ENCODE measurements at regions not wholly inside any gene's neighbourhood (a gene's known extent, or its start where the extent isn't known, plus 50 kb on each side); places are given as distances from the start of the nearest gene placed in this dataset.

GRCh38 chr2:195214072-195214471 is 443.0 kb upstream of the SLC39A10 start:
- 86% methylated on average over 4 of the region's 5 CpGs for WGBS (ENCODE audit: insufficient coverage)
- no peaks in the 10 kb centered on the region for H3K79me2 ChIP-seq (ENCODE audit: insufficient read depth, low read length)
- H3K9me3 ChIP-seq (replicated peaks in 1 of 2; ENCODE audit: control insufficient read depth in 1 of 2, insufficient read depth in 1 of 2, low read length in 2 of 2), result no peaks in the 10 kb centered on the region
- intact Hi-C loops (cut with micrococcal nuclease), result no loop called here
- no peaks in the 10 kb centered on the region for H3K27me3 ChIP-seq (ENCODE audit: control insufficient read depth in 2 of 2, insufficient read depth in 2 of 2, low read length in 2 of 2)
- Mint-ChIP-seq H3K4me3 (no peak overlapping the region), H3K4me1 (no peaks in the 10 kb centered on the region), H3K27me3 (ENCODE audit: low read depth in 3 of 3) (peaks cover 0 to 2% (median 0%) of the 10 kb centered on the region in 3 donors), H3K27ac (no peak overlapping the region), H3K9me3 (peaks cover 0 to 8% (median 3%) of the 10 kb centered on the region in 7 donors), H3K36me3 (no peaks in the 10 kb centered on the region)
- no peak overlapping the region for H3K9ac ChIP-seq (ENCODE audit: insufficient read depth, low read length, poor library complexity, severe bottlenecking)
- no peak overlapping the region for H3K4me2 ChIP-seq (replicated peaks; ENCODE audit: extremely low read depth, low read length, poor library complexity, severe bottlenecking)
- H3K4me3 ChIP-seq (replicated peaks in 1 of 3; ENCODE audit: low read depth in 2 of 3, low read length in 3 of 3), result no peak overlapping the region
- H4K20me1 ChIP-seq (ENCODE audit: insufficient read depth, low read length), result no peaks in the 10 kb centered on the region
- DNase-seq, result no peak
- H3K27ac ChIP-seq (ENCODE audit: low read depth in 1 of 2, low read length in 2 of 2), result no peak overlapping the region
- H3K36me3 ChIP-seq (replicated peaks in 1 of 2; ENCODE audit: control insufficient read depth in 1 of 2, insufficient read depth in 2 of 2, low read length in 2 of 2), result no peaks in the 10 kb centered on the region
- no peaks in the 10 kb centered on the region for H3K4me1 ChIP-seq (ENCODE audit: control insufficient read depth in 1 of 2, insufficient read depth in 2 of 2, low read length in 2 of 2)
- no peak overlapping the region for H2AFZ ChIP-seq (ENCODE audit: insufficient read depth, low read depth, low read length, poor library complexity, severe bottlenecking)
- TF ChIP-seq CTCF (IDR thresholded peaks at IDR 0.05), result no peak

GRCh38 chr2:195212586-195212985 is 444.4 kb upstream of the SLC39A10 start:
- no peak for DNase-seq
- Histone ChIP-seq H3K4me2 (replicated peaks; ENCODE audit: extremely low read depth, low read length, poor library complexity, severe bottlenecking) (no peak overlapping the region), H3K4me3 (replicated peaks in 1 of 3; ENCODE audit: low read depth in 2 of 3, low read length in 3 of 3) (no peak overlapping the region), H3K27ac (ENCODE audit: low read depth in 1 of 2, low read length in 2 of 2) (no peak overlapping the region), H3K79me2 (ENCODE audit: insufficient read depth, low read length) (no peaks in the 10 kb centered on the region), H3K27me3 (ENCODE audit: control insufficient read depth in 2 of 2, insufficient read depth in 2 of 2, low read length in 2 of 2) (no peaks in the 10 kb centered on the region), H3K4me1 (ENCODE audit: control insufficient read depth in 1 of 2, insufficient read depth in 2 of 2, low read length in 2 of 2) (no peaks in the 10 kb centered on the region), H4K20me1 (ENCODE audit: insufficient read depth, low read length) (no peaks in the 10 kb centered on the region), H3K9ac (ENCODE audit: insufficient read depth, low read length, poor library complexity, severe bottlenecking) (no peak overlapping the region), H2AFZ (ENCODE audit: insufficient read depth, low read depth, low read length, poor library complexity, severe bottlenecking) (no peak overlapping the region), H3K36me3 (replicated peaks in 1 of 2; ENCODE audit: control insufficient read depth in 1 of 2, insufficient read depth in 2 of 2, low read length in 2 of 2) (no peaks in the 10 kb centered on the region), H3K9me3 (replicated peaks in 1 of 2; ENCODE audit: control insufficient read depth in 1 of 2, insufficient read depth in 1 of 2, low read length in 2 of 2) (no peaks in the 10 kb centered on the region)
- WGBS (ENCODE audit: insufficient coverage), result 100% methylated on average over 1 of the region's 3 CpGs
- Mint-ChIP-seq H3K27me3 (ENCODE audit: low read depth in 3 of 3) (peaks cover 0 to 4% (median 0%) of the 10 kb centered on the region in 3 donors), H3K9me3 (peaks cover 0 to 8% (median 4%) of the 10 kb centered on the region in 7 donors), H3K4me3 (no peak overlapping the region), H3K27ac (no peak overlapping the region), H3K4me1 (no peaks in the 10 kb centered on the region), H3K36me3 (no peaks in the 10 kb centered on the region)
- intact Hi-C loops (cut with micrococcal nuclease), result no loop called here
- no peak for TF ChIP-seq CTCF (IDR thresholded peaks at IDR 0.05)

Data from CD14-positive monocyte (primary cell).